Neuronal stem cell (in vitro differentiated cells): ENCODE measurements at regions not wholly inside any gene's neighbourhood (a gene's known extent, or its start where the extent isn't known, plus 50 kb on each side); places are given as distances from the start of the nearest gene placed in this dataset.

Source experiments
- DNase-seq: peaks from one replicate; pipeline ENCODE4 v3.0.0-alpha.2; 2013; ENCODE audit warnings: low spot score
- H2AFZ ChIP-seq: one replicate; pipeline ENCODE4 v1.6.1; 2013; ENCODE audit warnings: mild to moderate bottlenecking, low read length, inconsistent platforms
- H2AK5ac ChIP-seq: 2 replicates; pipeline ENCODE4 v1.6.1; 2013; ENCODE audit warnings: low read depth, mild to moderate bottlenecking, inconsistent platforms, low read length, moderate library complexity, mixed read lengths
- H2BK120ac ChIP-seq: 2 replicates; pipeline ENCODE4 v1.6.1; 2013; ENCODE audit warnings: low read depth, mild to moderate bottlenecking, inconsistent platforms, low read length, moderate library complexity, mixed read lengths
- H2BK12ac ChIP-seq: one replicate; pipeline ENCODE4 v1.6.1; 2013; ENCODE audit warnings: low read length, inconsistent platforms
- H2BK15ac ChIP-seq: 2 replicates; pipeline ENCODE4 v1.6.1; 2013; ENCODE audit warnings: mild to moderate bottlenecking, low read length, inconsistent platforms, mixed read lengths
- H2BK5ac ChIP-seq: one replicate; pipeline ENCODE4 v1.6.1; 2013; ENCODE audit warnings: inconsistent platforms, mild to moderate bottlenecking, low read length, moderate library complexity
- H3K14ac ChIP-seq: one replicate; pipeline ENCODE4 v1.6.1; 2013; ENCODE audit warnings: low read length, inconsistent platforms
- H3K18ac ChIP-seq: 2 replicates; pipeline ENCODE4 v1.6.1; 2013; ENCODE audit warnings: low read length, inconsistent platforms
- H3K23ac ChIP-seq: 2 replicates; pipeline ENCODE4 v1.6.1; 2013; ENCODE audit warnings: low read depth, mild to moderate bottlenecking, mixed read lengths, low read length, inconsistent platforms; ENCODE audit not compliant: poor library complexity
- H3K27ac ChIP-seq: replicated peaks from 3 replicates; pipeline ENCODE4 v1.5.1; 2013; ENCODE audit warnings: low read length, inconsistent platforms
- H3K27me3 ChIP-seq, 3 experiments: 2 replicates each; pipeline ENCODE4 v1.6.1; 2013; ENCODE audit warnings: low read length in 3 of 3, mild to moderate bottlenecking in 2 of 3, inconsistent platforms in 1 of 3, low read depth in 1 of 3, mixed read lengths in 1 of 3, moderate library complexity in 1 of 3; ENCODE audit not compliant: control insufficient read depth in 3 of 3, insufficient read depth in 3 of 3
- H3K36me3 ChIP-seq, 2 donors: replicated peaks in 1 of 2; 2 replicates each; pipeline ENCODE4 v1.6.1; 2013; ENCODE audit warnings: low read length in 2 of 2; ENCODE audit not compliant: control insufficient read depth in 2 of 2, insufficient read depth in 2 of 2
- H3K4ac ChIP-seq: 2 replicates; pipeline ENCODE4 v1.6.1; 2013; ENCODE audit warnings: inconsistent platforms, mild to moderate bottlenecking, low read length, moderate library complexity
- H3K4me1 ChIP-seq, 2 donors: 1 replicate in 1 of 2; 2 replicates in 1 of 2; pipeline ENCODE4 v1.6.1; 2013; ENCODE audit warnings: low read length in 2 of 2, low read depth in 1 of 2; ENCODE audit not compliant: control insufficient read depth in 2 of 2, insufficient read depth in 1 of 2
- H3K4me2 ChIP-seq: one replicate; pipeline ENCODE4 v1.6.1; 2013; ENCODE audit warnings: mild to moderate bottlenecking, low read length, inconsistent platforms; ENCODE audit not compliant: insufficient read depth, poor library complexity, severe bottlenecking
- H3K4me3 ChIP-seq, 2 donors: 2 replicates each; pipeline ENCODE4 v1.5.1; 2013; ENCODE audit warnings: low read length in 2 of 2, mild to moderate bottlenecking in 2 of 2, inconsistent platforms in 1 of 2, moderate library complexity in 1 of 2
- H3K79me1 ChIP-seq: one replicate; pipeline ENCODE4 v1.6.1; 2013; ENCODE audit warnings: low read depth, mild to moderate bottlenecking, inconsistent platforms, low read length, moderate library complexity
- H3K9ac ChIP-seq: one replicate; pipeline ENCODE4 v1.6.1; 2013; ENCODE audit warnings: mild to moderate bottlenecking, low read depth, low read length, inconsistent platforms; ENCODE audit not compliant: poor library complexity
- H3K9me3 ChIP-seq, 2 donors: replicated peaks in 1 of 2; 2 replicates each; pipeline versions ENCODE3 to v1.6.1; 2013; ENCODE audit warnings: low read length in 2 of 2, mild to moderate bottlenecking in 2 of 2, inconsistent platforms in 1 of 2, low read depth in 1 of 2, mixed read lengths in 1 of 2, moderate library complexity in 1 of 2; ENCODE audit not compliant: control insufficient read depth in 2 of 2, insufficient read depth in 1 of 2
- H4K8ac ChIP-seq: one replicate; pipeline ENCODE4 v1.6.1; 2013; ENCODE audit warnings: low read depth, mild to moderate bottlenecking, inconsistent platforms, low read length, moderate library complexity
- H4K91ac ChIP-seq: one replicate; pipeline ENCODE4 v1.6.1; 2013; ENCODE audit warnings: low read length, low read depth, mild to moderate bottlenecking, inconsistent platforms; ENCODE audit not compliant: poor library complexity
- WGBS, 2 donors: extraction: QIAGEN DNeasy Blood & Tissue Kit; methylation state at CpG; one replicate each; pipeline ENCODE4 v1.1.7; 2013; ENCODE audit warnings: missing lambda C conversion rate in 2 of 2, mixed read lengths in 1 of 2; ENCODE audit not compliant: insufficient read length in 2 of 2, insufficient replicate concordance in 1 of 2; ENCODE audit errors: extremely low coverage in 2 of 2; 5-methylcytosine and 5-hydroxymethylcytosine counted together

GRCh38 chr21:35510294-35510693 lies 461.2 kb upstream of the RUNX1 start:
- H2AFZ ChIP-seq = no peak overlapping the region
- H4K8ac ChIP-seq = no peak overlapping the region
- no peak overlapping the region for H3K4me2 ChIP-seq
- no peak overlapping the region for H2BK12ac ChIP-seq
- no peak overlapping the region for H3K9ac ChIP-seq
- H3K18ac ChIP-seq = no peak overlapping the region
- no peak overlapping the region for H3K4ac ChIP-seq
- no peaks in the 10 kb centered on the region for H3K4me1 ChIP-seq
- H3K9me3 ChIP-seq = no peaks in the 10 kb centered on the region
- H3K4me3 ChIP-seq = no peak overlapping the region
- no peaks in the 10 kb centered on the region for H3K79me1 ChIP-seq
- no peak overlapping the region for H3K27ac ChIP-seq
- no peaks in the 10 kb centered on the region for H3K36me3 ChIP-seq
- no peak overlapping the region for H4K91ac ChIP-seq
- H2BK5ac ChIP-seq = no peak overlapping the region
- DNase-seq = no peak
- no CpG with 5 or more reads among the region's 2 CpGs for WGBS, 2 donors
- no peaks in the 10 kb centered on the region for H3K27me3 ChIP-seq
- no peak overlapping the region for H2BK15ac ChIP-seq
- H3K23ac ChIP-seq = no peak overlapping the region
- H2AK5ac ChIP-seq = no peak overlapping the region
- H2BK120ac ChIP-seq = no peak overlapping the region
- H3K14ac ChIP-seq = no peak overlapping the region

- no peak overlapping the region for H4K91ac ChIP-seq
- H3K79me1 ChIP-seq = no peaks in the 10 kb centered on the region
- H3K23ac ChIP-seq = no peak overlapping the region
- H3K36me3 ChIP-seq = no peaks in the 10 kb centered on the region
- no peak for DNase-seq
- H3K27me3 ChIP-seq = no peaks in the 10 kb centered on the region
- no peak overlapping the region for H2BK5ac ChIP-seq
- H2AK5ac ChIP-seq = no peak overlapping the region
- no peak overlapping the region for H4K8ac ChIP-seq
- H3K4me1 ChIP-seq = no peaks in the 10 kb centered on the region
- no peak overlapping the region for H2AFZ ChIP-seq
- H3K4ac ChIP-seq = no peak overlapping the region
- H3K9me3 ChIP-seq = no peaks in the 10 kb centered on the region
- no peak overlapping the region for H2BK15ac ChIP-seq
- H2BK120ac ChIP-seq = no peak overlapping the region
- H3K14ac ChIP-seq = no peak overlapping the region
- H3K9ac ChIP-seq = no peak overlapping the region
- H2BK12ac ChIP-seq = no peak overlapping the region
- H3K27ac ChIP-seq = no peak overlapping the region
- H3K18ac ChIP-seq = no peak overlapping the region
- no peak overlapping the region for H3K4me3 ChIP-seq
- no peak overlapping the region for H3K4me2 ChIP-seq
- WGBS, 2 donors = no CpG with 5 or more reads among the region's 5 CpGs
Observed at GRCh38 chr21:35509001-35509704, 460.1 kb upstream of the RUNX1 start.

GRCh38 chr21:35508139-35508888 lies 459.2 kb upstream of the RUNX1 start:
- Histone ChIP-seq H2BK5ac (no peak overlapping the region), H3K4me3 (no peak overlapping the region), H4K91ac (no peak overlapping the region), H3K4ac (no peak overlapping the region), H2BK12ac (no peak overlapping the region), H2AFZ (no peak overlapping the region), H3K4me2 (no peak overlapping the region), H3K23ac (no peak overlapping the region), H3K14ac (no peak overlapping the region), H2BK15ac (no peak overlapping the region), H3K9me3 (no peaks in the 10 kb centered on the region), H3K79me1 (no peaks in the 10 kb centered on the region), H3K36me3 (no peaks in the 10 kb centered on the region), H3K27ac (no peak overlapping the region), H3K18ac (no peak overlapping the region), H4K8ac (no peak overlapping the region), H3K27me3 (no peaks in the 10 kb centered on the region), H2BK120ac (no peak overlapping the region), H3K4me1 (no peaks in the 10 kb centered on the region), H3K9ac (no peak overlapping the region), H2AK5ac (no peak overlapping the region)
- peak; percentile 17 for DNase-seq
- WGBS, 2 donors = no CpG with 5 or more reads among the region's 8 CpGs

- Histone ChIP-seq H3K9me3 (no peaks in the 10 kb centered on the region), H2BK12ac (no peak overlapping the region), H2BK15ac (no peak overlapping the region), H2BK5ac (no peak overlapping the region), H3K4me1 (no peaks in the 10 kb centered on the region), H3K14ac (no peak overlapping the region), H3K27me3 (no peaks in the 10 kb centered on the region), H4K91ac (no peak overlapping the region), H3K4ac (no peak overlapping the region), H3K23ac (no peak overlapping the region), H4K8ac (no peak overlapping the region), H3K18ac (no peak overlapping the region), H2AK5ac (no peak overlapping the region), H3K9ac (no peak overlapping the region), H3K79me1 (no peaks in the 10 kb centered on the region), H2AFZ (no peak overlapping the region), H3K27ac (no peak overlapping the region), H2BK120ac (no peak overlapping the region), H3K36me3 (no peaks in the 10 kb centered on the region), H3K4me3 (no peak overlapping the region), H3K4me2 (no peak overlapping the region)
- whole genome bisulfite sequencing, 2 donors = no CpG with 5 or more reads among the region's 4 CpGs
- DNase-seq = no peak
Observed at GRCh38 chr21:35507181-35507759, 458.2 kb upstream of the RUNX1 start.
